ENCODE measurements at regions not wholly inside any gene's neighbourhood (a gene's known extent, or its start where the extent isn't known, plus 50 kb on each side); places are given as distances from the start of the nearest gene placed in this dataset.

GRCh38 chr4:15352524-15352923 is 75.3 kb upstream of the C1QTNF7 start:
- TF ChIP-seq, protein P1, sequence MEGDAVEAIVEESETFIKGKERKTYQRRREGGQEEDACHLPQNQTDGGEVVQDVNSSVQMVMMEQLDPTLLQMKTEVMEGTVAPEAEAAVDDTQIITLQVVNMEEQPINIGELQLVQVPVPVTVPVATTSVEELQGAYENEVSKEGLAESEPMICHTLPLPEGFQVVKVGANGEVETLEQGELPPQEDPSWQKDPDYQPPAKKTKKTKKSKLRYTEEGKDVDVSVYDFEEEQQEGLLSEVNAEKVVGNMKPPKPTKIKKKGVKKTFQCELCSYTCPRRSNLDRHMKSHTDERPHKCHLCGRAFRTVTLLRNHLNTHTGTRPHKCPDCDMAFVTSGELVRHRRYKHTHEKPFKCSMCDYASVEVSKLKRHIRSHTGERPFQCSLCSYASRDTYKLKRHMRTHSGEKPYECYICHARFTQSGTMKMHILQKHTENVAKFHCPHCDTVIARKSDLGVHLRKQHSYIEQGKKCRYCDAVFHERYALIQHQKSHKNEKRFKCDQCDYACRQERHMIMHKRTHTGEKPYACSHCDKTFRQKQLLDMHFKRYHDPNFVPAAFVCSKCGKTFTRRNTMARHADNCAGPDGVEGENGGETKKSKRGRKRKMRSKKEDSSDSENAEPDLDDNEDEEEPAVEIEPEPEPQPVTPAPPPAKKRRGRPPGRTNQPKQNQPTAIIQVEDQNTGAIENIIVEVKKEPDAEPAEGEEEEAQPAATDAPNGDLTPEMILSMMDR (conservative IDR thresholded peaks at IDR 0.05; ENCODE audit: low read length): no peak
- DNase-seq (ENCODE audit: low read depth): no peak

DNA sequence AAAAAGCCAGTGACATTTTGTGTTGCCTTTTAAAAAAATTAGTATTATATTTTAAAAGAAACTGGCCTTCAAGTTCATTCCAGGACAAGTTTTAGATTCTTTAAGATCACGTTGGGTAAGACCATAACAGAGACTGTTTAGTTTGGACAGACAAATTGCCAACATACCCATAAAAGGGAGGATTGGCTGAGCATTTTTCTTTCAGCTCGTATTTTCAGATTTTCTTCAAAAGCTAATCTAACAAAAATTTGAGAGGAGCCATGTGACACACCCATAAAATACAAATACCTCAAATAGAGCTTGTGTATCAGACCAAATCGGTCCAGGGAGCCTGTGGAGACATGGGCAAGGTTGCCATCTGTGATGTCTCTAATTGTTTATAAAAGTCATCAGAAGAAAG is 74.6 kb upstream of the C1QTNF7 start:
- H3K4me3 ChIP-seq (ENCODE audit: low read length): no peak overlapping the region
- TF ChIP-seq, protein P1 (conservative IDR thresholded peaks at IDR 0.05; ENCODE audit: low read length): no peak
- no peak for DNase-seq (ENCODE audit: low read depth)

More at GRCh38 chr4:15352524-15352923, 75.3 kb upstream of the C1QTNF7 start:
- no peak overlapping the region for H3K4me3 ChIP-seq (ENCODE audit: low read length)

- no peak for DNase-seq (ENCODE audit: low read depth)
- TF ChIP-seq, protein P1 (conservative IDR thresholded peaks at IDR 0.05; ENCODE audit: low read length): no peak
- H3K4me3 ChIP-seq (ENCODE audit: low read length): no peak overlapping the region
Observed at GRCh38 chr4:15354371-15355297, 73.2 kb upstream of the C1QTNF7 start.

DNA sequence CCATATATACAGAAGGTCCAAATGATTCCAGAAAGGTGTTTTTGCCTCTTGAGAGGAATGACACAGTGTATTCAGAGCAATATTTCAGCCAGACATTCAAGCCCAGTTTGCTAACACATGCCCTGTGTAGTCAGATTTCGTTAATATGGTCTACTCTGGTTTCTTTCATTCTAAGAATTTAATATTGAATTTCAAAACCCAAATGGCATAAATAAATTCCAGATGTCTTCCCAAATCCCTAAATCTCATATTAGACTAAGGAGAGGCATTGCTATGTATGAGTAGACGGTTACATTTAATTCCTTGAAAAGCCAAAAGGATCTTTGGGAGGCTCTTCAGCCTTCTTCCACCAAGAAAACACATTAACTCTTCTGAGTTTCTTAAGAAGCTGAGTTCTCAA is 66.3 kb upstream of the C1QTNF7 start:
- TF ChIP-seq, protein P1 (conservative IDR thresholded peaks at IDR 0.05; ENCODE audit: low read length): no peak
- DNase-seq (ENCODE audit: low read depth): peak; percentile 29
- H3K4me3 ChIP-seq (ENCODE audit: low read length): no peak overlapping the region

- no peak for DNase-seq (ENCODE audit: low read depth)
- no peak overlapping the region for H3K4me3 ChIP-seq (ENCODE audit: low read length)
- TF ChIP-seq, protein P1 (conservative IDR thresholded peaks at IDR 0.05; ENCODE audit: low read length): no peak
Observed at GRCh38 chr4:15362541-15362940, 65.3 kb upstream of the C1QTNF7 start.

- no peak for DNase-seq (ENCODE audit: low read depth)
- H3K4me3 ChIP-seq (ENCODE audit: low read length): no peak overlapping the region
- TF ChIP-seq, protein P1 (conservative IDR thresholded peaks at IDR 0.05; ENCODE audit: low read length): no peak
Observed at GRCh38 chr4:15364183-15364582, 63.6 kb upstream of the C1QTNF7 start.

GRCh38 chr4:15365641-15366040 is 62.2 kb upstream of the C1QTNF7 start:
- DNase-seq (ENCODE audit: low read depth): no peak
- TF ChIP-seq, protein P1 (conservative IDR thresholded peaks at IDR 0.05; ENCODE audit: low read length): no peak
- no peak overlapping the region for H3K4me3 ChIP-seq (ENCODE audit: low read length)
